HG03354 (cell line): ENCODE measurements at regions not wholly inside any gene's neighbourhood (a gene's known extent, or its start where the extent isn't known, plus 50 kb on each side); places are given as distances from the start of the nearest gene placed in this dataset.

ENCODE experiments used
- ATAC-seq: cut with Tn5 transposase; IDR thresholded peaks from one replicate; pipeline ENCODE4 v1.9.1; 2021; ENCODE audit warnings: mild to moderate bottlenecking; ENCODE audit not compliant: unreplicated experiment, poor library complexity, severe bottlenecking

- no peak for ATAC-seq
Observed at GRCh38 chr6:165817148-165817547, 154.1 kb upstream of the PDE10A start.

GRCh38 chr6:165814679-165815078 is 151.6 kb upstream of the PDE10A start:
- ATAC-seq: no peak

- no peak for ATAC-seq
Observed at GRCh38 chr6:165811512-165811911, 148.5 kb upstream of the PDE10A start.

GRCh38 chr6:165808021-165808420 is 145.0 kb upstream of the PDE10A start:
- ATAC-seq: no peak

- ATAC-seq: no peak
Observed at GRCh38 chr6:165807249-165807960, 144.4 kb upstream of the PDE10A start.

GRCh38 chr6:165806126-165806810 is 143.2 kb upstream of the PDE10A start:
- no peak for ATAC-seq

DNA sequence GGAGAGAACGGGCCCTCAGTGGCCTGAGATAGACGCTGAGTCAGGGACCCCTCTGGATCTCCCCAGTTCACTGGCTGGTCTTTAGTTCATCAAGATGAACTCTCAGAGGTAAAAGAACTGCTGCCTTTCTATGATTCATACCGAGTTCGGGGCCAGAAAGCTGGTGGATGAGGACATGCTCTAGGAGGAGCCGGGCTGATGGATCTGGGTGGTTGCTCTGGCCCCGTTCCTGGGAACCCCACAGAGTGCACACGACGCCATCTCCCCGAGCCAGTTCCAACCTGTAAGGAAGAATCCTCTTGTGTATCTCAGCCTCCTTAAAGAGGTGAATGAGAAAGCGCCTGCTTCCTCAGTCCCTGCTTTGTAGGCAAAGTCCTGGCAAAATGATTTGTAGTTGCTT is 142.6 kb upstream of the PDE10A start:
- no peak for ATAC-seq

- no peak for ATAC-seq
Observed at GRCh38 chr6:165805067-165805555, 142.1 kb upstream of the PDE10A start.

DNA sequence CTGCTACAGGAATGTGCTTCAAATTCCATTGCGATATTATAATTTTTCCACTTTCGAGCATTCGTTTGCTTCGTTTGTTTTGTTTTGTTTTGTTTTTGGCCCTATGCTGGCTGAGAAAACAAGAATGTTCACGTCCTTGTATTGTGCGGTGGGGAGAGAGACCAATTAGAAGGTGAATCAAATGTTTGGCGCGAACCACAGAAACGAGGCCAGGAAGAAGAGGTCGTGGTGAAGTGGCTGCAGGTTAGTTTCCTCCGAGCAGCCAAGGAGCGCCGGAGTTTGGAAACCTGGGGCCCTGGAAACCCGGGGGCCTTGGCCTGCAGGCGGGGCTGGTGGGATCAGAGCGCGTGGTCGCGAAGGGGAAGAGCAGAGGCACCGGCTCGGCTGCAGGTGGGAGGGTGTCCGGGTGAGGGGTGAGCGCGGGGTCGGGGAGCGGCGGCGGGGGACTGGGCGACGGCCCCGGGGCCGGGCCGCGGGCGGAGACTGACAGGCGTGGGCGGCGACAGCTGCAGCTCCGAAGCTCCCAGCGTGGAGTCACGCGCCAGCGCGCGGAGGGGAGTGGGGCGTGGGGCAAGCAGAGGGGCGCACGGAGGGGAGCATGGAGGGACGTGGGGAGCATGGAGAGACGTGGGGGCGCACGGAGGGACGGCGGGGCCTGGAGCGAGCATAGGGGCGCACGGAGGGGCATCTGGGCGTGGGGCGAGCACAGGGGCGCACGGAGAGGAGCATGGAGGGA is 141.5 kb upstream of the PDE10A start:
- ATAC-seq: no peak

- ATAC-seq: no peak
Observed at GRCh38 chr6:165800337-165800736, 137.3 kb upstream of the PDE10A start.

- ATAC-seq: no peak
Observed at GRCh38 chr6:165799391-165800153, 136.5 kb upstream of the PDE10A start.

GRCh38 chr6:165798991-165799390 is 135.9 kb upstream of the PDE10A start:
- ATAC-seq: no peak

GRCh38 chr6:165794179-165794601 is 131.1 kb upstream of the PDE10A start:
- no peak for ATAC-seq

- ATAC-seq: no peak
Observed at GRCh38 chr6:165793287-165793825, 130.3 kb upstream of the PDE10A start.

DNA sequence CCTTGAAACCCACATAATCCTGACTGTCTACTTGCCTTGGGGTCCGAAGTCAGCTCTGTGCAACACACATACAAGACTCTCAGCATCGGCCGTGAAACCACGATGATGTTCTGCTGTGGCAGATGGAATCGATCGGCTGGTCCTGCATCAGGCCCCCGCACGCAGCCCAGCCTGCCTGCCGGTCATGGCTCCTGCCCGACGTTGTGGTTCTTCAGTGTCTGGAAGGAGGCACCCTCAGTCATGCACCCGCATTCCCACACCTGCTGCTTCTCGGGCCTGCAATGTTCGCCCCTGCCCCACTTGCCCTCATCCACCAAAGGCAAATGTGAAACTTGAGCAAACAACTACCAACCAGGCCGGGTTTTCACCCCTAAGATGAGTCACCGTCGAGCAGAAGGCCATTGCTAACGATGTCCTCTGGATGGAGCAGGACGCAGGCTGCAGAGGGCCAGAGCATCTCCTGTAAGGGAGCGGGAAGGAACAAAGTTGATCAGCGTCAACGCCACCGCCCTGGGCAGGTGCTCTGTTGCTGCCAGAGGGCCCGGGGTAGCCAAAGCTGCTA is 128.9 kb upstream of the PDE10A start:
- ATAC-seq: no peak

GRCh38 chr6:165791306-165791705 is 128.3 kb upstream of the PDE10A start:
- no peak for ATAC-seq

DNA sequence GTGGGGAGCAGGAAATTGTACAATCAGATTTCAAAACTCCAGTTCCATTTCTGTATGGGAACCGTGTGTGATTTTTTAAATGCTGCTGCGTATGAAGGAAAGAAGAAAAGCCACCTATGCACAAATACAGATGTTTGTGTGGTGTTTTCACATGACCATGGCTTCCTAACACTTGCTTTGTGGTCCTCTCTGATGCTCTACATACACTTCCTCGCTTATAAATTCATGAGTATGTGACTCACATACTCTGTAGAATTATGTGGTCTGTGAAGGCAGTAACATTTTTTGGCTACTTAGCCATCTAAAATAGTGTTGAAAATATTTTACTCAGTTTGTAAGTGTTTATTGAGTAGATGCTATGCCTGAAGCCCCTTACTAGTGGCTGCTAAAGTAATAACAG is 119.8 kb upstream of the PDE10A start:
- no peak for ATAC-seq

- no peak for ATAC-seq
Observed at GRCh38 chr6:165782134-165782533, 119.1 kb upstream of the PDE10A start.

DNA sequence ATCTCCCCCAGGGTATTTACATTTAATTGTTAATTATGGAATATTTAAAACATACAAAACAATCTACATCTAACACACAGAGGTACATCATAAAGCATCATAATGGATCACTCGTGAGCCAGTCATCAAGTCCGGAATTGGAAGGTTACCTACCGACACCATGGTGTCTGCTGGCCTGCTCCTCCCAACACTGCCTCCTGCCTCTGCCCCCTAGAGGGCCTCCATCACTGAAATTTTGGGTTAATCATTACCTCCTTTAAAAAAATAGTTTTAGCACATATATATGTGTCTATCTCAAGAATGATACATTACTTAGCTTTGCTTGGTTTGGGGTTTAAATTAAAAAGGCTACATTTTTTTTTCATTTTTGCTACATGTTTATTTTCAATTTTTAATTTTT is 114.6 kb upstream of the PDE10A start:
- ATAC-seq: no peak
